ACHN (cell line): ENCODE measurements at regions not wholly inside any gene's neighbourhood (a gene's known extent, or its start where the extent isn't known, plus 50 kb on each side); places are given as distances from the start of the nearest gene placed in this dataset.
"Not testable (repeated sequence)": the region's sequence is repeated elsewhere in the genome, so short reads cannot be mapped to it uniquely, and the experiment has no call there.

Source experiments
- DNase-seq: peaks from one replicate; pipeline ENCODE4 v3.0.0-alpha.2; 2015
- in situ Hi-C: cut with HindIII; loops from 2 replicates; pipeline ENCODE4 v1.10.0; 2017; ENCODE audit warnings: low sequenced_read_pairs, low pct_ligation_motif_present, low pct_unique_long_range_greater_than_20kb

- no peak for DNase-seq
- in situ Hi-C loops, result no loop called here
These were observed 64.3 kb upstream of the PTCH1 start for GRCh38 chr9:95580812-95581761.

GRCh38 chr9:95574866-95575553 is 58.2 kb upstream of the PTCH1 start:
- in situ Hi-C loops, result no loop called here
- DNase-seq, result no peak

- DNase-seq, result no peak
- in situ Hi-C loops, result no loop called here
These were observed 57.4 kb upstream of the PTCH1 start for GRCh38 chr9:95574176-95574575.

- DNase-seq, result no peak
- in situ Hi-C loops, result no loop called here
These were observed 56.7 kb upstream of the PTCH1 start for GRCh38 chr9:95573463-95573862.

- in situ Hi-C loops, result no loop called here
- DNase-seq, result no peak
These were observed 55.8 kb upstream of the PTCH1 start for GRCh38 chr9:95572381-95573151.

GRCh38 chr9:95570646-95571045 is 53.9 kb upstream of the PTCH1 start:
- DNase-seq, result no peak
- in situ Hi-C loops, result no loop called here

- in situ Hi-C loops, result no loop called here
- DNase-seq, result no peak
These were observed 53.4 kb upstream of the PTCH1 start for GRCh38 chr9:95570150-95570549.

GRCh38 chr9:95568735-95569134 is 52.0 kb upstream of the PTCH1 start:
- in situ Hi-C loops, DNase-seq: not testable (repeated sequence)
